HEK293T (cell line): ENCODE measurements at regions not wholly inside any gene's neighbourhood (a gene's known extent, or its start where the extent isn't known, plus 50 kb on each side); places are given as distances from the start of the nearest gene placed in this dataset.

ENCODE experiments used
- BHLHE40 ChIP-seq: fragments of 450-650 bp; IDR thresholded peaks from 2 replicates; pipeline ENCODE4 v1.6.1; 2016; ENCODE audit warnings: mild to moderate bottlenecking, moderate library complexity, borderline replicate concordance
- SP1 ChIP-seq: fragments of 450-650 bp; IDR thresholded peaks from 2 replicates; pipeline ENCODE4 v1.6.1; 2017
- TARDBP ChIP-seq: fragments of 450-650 bp; IDR thresholded peaks from 2 replicates; pipeline ENCODE4 v1.6.1; 2016
- ZNF384 ChIP-seq: fragments of 450-650 bp; IDR thresholded peaks from 2 replicates; pipeline ENCODE4 v1.6.1; 2016

GRCh38 chr4:14743601-14744000 lies 258.7 kb upstream of the CPEB2 start:
- TF ChIP-seq BHLHE40: no peak
- TF ChIP-seq ZNF384: no peak
- no peak for TF ChIP-seq SP1
- no peak for TF ChIP-seq TARDBP
